ENCODE measurements at regions not wholly inside any gene's neighbourhood (a gene's known extent, or its start where the extent isn't known, plus 50 kb on each side); places are given as distances from the start of the nearest gene placed in this dataset.

DNA sequence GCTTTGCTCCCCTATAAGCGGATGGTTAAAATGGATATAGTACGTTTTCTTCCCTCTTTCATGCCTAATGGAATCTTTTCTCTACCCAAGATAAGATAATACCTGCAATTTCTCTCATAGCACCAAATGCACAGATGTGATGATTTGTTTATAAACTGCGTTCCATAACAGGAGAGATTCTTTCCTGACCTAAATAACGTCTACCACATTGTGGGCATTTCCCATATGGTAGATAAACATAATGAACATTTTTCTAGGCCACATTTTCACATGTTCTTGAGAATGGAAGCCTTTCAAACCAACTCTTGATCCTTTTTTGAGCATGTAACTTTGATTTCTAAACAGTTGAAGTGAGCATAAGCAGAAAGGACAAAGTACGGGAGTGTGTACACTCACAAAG lies 448.5 kb downstream of the CSNK1G3 start:
- H3K27ac ChIP-seq (ENCODE audit: low read depth in 1 of 2, low read length in 2 of 2): no peak overlapping the region
- WGBS: 69% methylated on average over 5 of the region's 5 CpGs
- H3K36me3 ChIP-seq (ENCODE audit: control insufficient read depth in 4 of 4, insufficient read depth in 3 of 4, low read depth in 1 of 4, low read length in 3 of 4): no peaks in the 10 kb centered on the region
- H3K27me3 ChIP-seq (ENCODE audit: control insufficient read depth in 4 of 4, insufficient read depth in 4 of 4, low read length in 3 of 4): no peaks in the 10 kb centered on the region
- no peak for DNase-seq (ENCODE audit: low spot score)
- H3K9me3 ChIP-seq (ENCODE audit: control insufficient read depth in 4 of 4, low read length in 3 of 4): no peaks in the 10 kb centered on the region
- TF ChIP-seq TAF1 (conservative IDR thresholded peaks at IDR 0.05): no peak
- H3K9ac ChIP-seq (ENCODE audit: low read depth in 1 of 2, low read length in 2 of 2): no peak overlapping the region
- no peaks in the 10 kb centered on the region for H3K4me1 ChIP-seq (ENCODE audit: control insufficient read depth in 4 of 4, insufficient read depth in 4 of 4, low read length in 3 of 4)
- H3K4me3 ChIP-seq (ENCODE audit: low read depth in 1 of 3, low read length in 3 of 3): no peak overlapping the region

DNA sequence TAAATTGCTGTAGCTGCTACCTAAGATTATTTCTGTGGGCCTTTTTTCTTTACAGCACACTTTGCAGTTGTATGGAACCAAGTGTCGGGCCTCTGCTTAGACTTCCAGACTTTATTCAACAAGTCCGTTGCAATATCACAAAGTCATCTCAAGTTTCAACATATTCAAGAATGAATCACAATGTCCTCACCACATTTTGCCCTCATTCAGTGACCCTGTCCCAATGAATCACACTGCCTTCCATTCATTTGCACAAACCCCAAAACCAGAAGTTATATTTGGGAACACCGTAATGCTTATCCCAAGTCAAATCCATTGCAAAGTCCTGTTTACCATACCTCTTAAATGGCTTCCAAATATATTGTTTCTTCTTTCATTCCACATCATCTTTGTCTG lies 439.6 kb downstream of the CSNK1G3 start:
- 94% methylated on average over 3 of the region's 3 CpGs for WGBS
- no peak for DNase-seq (ENCODE audit: low spot score)

DNA sequence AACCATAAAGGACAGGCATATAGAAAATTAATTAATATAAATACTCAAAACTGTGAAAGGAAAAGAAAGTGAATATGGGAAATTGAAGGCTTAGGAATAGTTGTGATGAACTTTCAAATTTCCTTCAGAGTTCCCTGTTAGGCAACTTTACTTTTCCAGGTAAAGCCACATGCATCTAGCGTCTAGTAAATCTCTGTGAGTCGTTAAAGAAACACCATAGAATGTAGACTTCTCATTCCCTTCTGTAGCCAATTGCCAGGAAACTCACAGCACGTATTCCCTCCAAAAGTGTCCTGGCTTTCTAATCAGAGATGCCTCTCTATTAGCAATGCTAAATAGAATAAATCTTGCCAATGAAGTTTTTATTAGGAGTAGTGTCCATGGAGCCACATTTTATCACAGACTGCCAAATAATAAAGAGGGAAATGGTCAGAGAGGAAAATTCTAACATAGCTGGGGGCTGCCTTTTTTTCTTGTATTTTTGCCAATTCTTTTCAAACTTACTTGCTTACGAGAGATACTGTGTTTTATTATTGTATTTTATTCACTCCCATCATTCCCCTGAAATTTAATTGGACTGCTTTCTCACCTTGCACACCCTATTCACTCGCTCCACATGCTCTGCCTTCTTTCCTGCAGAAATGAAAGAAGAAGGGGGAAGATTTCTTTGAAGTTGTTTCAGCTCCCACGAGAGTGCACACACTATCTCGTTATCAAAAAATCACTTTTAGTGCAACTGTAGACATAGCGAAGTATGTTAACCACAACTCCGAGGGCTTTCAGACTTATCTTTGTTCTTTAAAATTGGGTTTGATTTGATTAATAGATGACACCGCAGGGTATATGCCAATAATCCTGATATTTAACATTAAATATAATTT lies 439.0 kb downstream of the CSNK1G3 start:
- H3K36me3 ChIP-seq (ENCODE audit: control insufficient read depth in 4 of 4, insufficient read depth in 3 of 4, low read depth in 1 of 4, low read length in 3 of 4): no peaks in the 10 kb centered on the region
- no peak for DNase-seq (ENCODE audit: low spot score)
- no peaks in the 10 kb centered on the region for H3K27me3 ChIP-seq (ENCODE audit: control insufficient read depth in 4 of 4, insufficient read depth in 4 of 4, low read length in 3 of 4)
- H3K4me3 ChIP-seq (ENCODE audit: low read depth in 1 of 3, low read length in 3 of 3): no peak overlapping the region
- no peaks in the 10 kb centered on the region for H3K4me1 ChIP-seq (ENCODE audit: control insufficient read depth in 4 of 4, insufficient read depth in 4 of 4, low read length in 3 of 4)
- H3K9ac ChIP-seq (ENCODE audit: low read depth in 1 of 2, low read length in 2 of 2): no peak overlapping the region
- H3K9me3 ChIP-seq (ENCODE audit: control insufficient read depth in 4 of 4, low read length in 3 of 4): peaks cover 0 to 2% (median 0%) of the 10 kb centered on the region in 4 donors
- no peak overlapping the region for H3K27ac ChIP-seq (ENCODE audit: low read depth in 1 of 2, low read length in 2 of 2)
- no peak for TF ChIP-seq GABPA (IDR thresholded peaks at IDR 0.05 in 1 of 2, conservative IDR thresholded peaks at IDR 0.05 in 1 of 2)
- TF ChIP-seq, protein P1, sequence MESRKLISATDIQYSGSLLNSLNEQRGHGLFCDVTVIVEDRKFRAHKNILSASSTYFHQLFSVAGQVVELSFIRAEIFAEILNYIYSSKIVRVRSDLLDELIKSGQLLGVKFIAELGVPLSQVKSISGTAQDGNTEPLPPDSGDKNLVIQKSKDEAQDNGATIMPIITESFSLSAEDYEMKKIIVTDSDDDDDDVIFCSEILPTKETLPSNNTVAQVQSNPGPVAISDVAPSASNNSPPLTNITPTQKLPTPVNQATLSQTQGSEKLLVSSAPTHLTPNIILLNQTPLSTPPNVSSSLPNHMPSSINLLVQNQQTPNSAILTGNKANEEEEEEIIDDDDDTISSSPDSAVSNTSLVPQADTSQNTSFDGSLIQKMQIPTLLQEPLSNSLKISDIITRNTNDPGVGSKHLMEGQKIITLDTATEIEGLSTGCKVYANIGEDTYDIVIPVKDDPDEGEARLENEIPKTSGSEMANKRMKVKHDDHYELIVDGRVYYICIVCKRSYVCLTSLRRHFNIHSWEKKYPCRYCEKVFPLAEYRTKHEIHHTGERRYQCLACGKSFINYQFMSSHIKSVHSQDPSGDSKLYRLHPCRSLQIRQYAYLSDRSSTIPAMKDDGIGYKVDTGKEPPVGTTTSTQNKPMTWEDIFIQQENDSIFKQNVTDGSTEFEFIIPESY (IDR thresholded peaks at IDR 0.05): no peak
- no peak for TF ChIP-seq NR2F2 (IDR thresholded peaks at IDR 0.05)
- no peak for TF ChIP-seq JUND (IDR thresholded peaks at IDR 0.05)
- TF ChIP-seq, protein P2, sequence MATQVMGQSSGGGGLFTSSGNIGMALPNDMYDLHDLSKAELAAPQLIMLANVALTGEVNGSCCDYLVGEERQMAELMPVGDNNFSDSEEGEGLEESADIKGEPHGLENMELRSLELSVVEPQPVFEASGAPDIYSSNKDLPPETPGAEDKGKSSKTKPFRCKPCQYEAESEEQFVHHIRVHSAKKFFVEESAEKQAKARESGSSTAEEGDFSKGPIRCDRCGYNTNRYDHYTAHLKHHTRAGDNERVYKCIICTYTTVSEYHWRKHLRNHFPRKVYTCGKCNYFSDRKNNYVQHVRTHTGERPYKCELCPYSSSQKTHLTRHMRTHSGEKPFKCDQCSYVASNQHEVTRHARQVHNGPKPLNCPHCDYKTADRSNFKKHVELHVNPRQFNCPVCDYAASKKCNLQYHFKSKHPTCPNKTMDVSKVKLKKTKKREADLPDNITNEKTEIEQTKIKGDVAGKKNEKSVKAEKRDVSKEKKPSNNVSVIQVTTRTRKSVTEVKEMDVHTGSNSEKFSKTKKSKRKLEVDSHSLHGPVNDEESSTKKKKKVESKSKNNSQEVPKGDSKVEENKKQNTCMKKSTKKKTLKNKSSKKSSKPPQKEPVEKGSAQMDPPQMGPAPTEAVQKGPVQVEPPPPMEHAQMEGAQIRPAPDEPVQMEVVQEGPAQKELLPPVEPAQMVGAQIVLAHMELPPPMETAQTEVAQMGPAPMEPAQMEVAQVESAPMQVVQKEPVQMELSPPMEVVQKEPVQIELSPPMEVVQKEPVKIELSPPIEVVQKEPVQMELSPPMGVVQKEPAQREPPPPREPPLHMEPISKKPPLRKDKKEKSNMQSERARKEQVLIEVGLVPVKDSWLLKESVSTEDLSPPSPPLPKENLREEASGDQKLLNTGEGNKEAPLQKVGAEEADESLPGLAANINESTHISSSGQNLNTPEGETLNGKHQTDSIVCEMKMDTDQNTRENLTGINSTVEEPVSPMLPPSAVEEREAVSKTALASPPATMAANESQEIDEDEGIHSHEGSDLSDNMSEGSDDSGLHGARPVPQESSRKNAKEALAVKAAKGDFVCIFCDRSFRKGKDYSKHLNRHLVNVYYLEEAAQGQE (IDR thresholded peaks at IDR 0.05): no peak
- TF ChIP-seq, protein P3, sequence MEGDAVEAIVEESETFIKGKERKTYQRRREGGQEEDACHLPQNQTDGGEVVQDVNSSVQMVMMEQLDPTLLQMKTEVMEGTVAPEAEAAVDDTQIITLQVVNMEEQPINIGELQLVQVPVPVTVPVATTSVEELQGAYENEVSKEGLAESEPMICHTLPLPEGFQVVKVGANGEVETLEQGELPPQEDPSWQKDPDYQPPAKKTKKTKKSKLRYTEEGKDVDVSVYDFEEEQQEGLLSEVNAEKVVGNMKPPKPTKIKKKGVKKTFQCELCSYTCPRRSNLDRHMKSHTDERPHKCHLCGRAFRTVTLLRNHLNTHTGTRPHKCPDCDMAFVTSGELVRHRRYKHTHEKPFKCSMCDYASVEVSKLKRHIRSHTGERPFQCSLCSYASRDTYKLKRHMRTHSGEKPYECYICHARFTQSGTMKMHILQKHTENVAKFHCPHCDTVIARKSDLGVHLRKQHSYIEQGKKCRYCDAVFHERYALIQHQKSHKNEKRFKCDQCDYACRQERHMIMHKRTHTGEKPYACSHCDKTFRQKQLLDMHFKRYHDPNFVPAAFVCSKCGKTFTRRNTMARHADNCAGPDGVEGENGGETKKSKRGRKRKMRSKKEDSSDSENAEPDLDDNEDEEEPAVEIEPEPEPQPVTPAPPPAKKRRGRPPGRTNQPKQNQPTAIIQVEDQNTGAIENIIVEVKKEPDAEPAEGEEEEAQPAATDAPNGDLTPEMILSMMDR (IDR thresholded peaks at IDR 0.05; ENCODE audit: low read depth, low read length, missing input control): no peak
- no peak for TF ChIP-seq HNF4G (IDR thresholded peaks at IDR 0.05)
- no peak for TF ChIP-seq HNF4A (conservative IDR thresholded peaks at IDR 0.05)
- no peak for TF ChIP-seq EGR1 (IDR thresholded peaks at IDR 0.05; ENCODE audit: low read depth in 2 of 2)
- no peak for TF ChIP-seq TAF1 (conservative IDR thresholded peaks at IDR 0.05)
- no peak for TF ChIP-seq FOXA2 (IDR thresholded peaks at IDR 0.05)
- TF ChIP-seq FOXA1 (IDR thresholded peaks at IDR 0.05): no peak
- no peak for TF ChIP-seq SP1 (IDR thresholded peaks at IDR 0.05)
- no peak for TF ChIP-seq RXRA (IDR thresholded peaks at IDR 0.05)
- TF ChIP-seq RAD21 (IDR thresholded peaks at IDR 0.05): no peak
- no peak for TF ChIP-seq YY1 (IDR thresholded peaks at IDR 0.05)
- TF ChIP-seq, protein P4, sequence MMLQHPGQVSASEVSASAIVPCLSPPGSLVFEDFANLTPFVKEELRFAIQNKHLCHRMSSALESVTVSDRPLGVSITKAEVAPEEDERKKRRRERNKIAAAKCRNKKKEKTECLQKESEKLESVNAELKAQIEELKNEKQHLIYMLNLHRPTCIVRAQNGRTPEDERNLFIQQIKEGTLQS (IDR thresholded peaks at IDR 0.05): no peak
- 87% methylated on average over 10 of the region's 10 CpGs for WGBS

More for the DNA sequence above, 439.6 kb downstream of the CSNK1G3 start:
- Histone ChIP-seq H3K27me3 (ENCODE audit: control insufficient read depth in 4 of 4, insufficient read depth in 4 of 4, low read length in 3 of 4) (no peaks in the 10 kb centered on the region), H3K9me3 (ENCODE audit: control insufficient read depth in 4 of 4, low read length in 3 of 4) (peaks cover 0 to 2% (median 0%) of the 10 kb centered on the region in 4 donors), H3K4me1 (ENCODE audit: control insufficient read depth in 4 of 4, insufficient read depth in 4 of 4, low read length in 3 of 4) (no peaks in the 10 kb centered on the region), H3K9ac (ENCODE audit: low read depth in 1 of 2, low read length in 2 of 2) (no peak overlapping the region), H3K27ac (ENCODE audit: low read depth in 1 of 2, low read length in 2 of 2) (no peak overlapping the region), H3K4me3 (ENCODE audit: low read depth in 1 of 3, low read length in 3 of 3) (no peak overlapping the region), H3K36me3 (ENCODE audit: control insufficient read depth in 4 of 4, insufficient read depth in 3 of 4, low read depth in 1 of 4, low read length in 3 of 4) (no peaks in the 10 kb centered on the region)
- TF ChIP-seq HNF4A (conservative IDR thresholded peaks at IDR 0.05): no peak
